ENCODE measurements at regions not wholly inside any gene's neighbourhood (a gene's known extent, or its start where the extent isn't known, plus 50 kb on each side); places are given as distances from the start of the nearest gene placed in this dataset.

- H3K9me3 Mint-ChIP-seq, result no peaks in the 10 kb centered on the region
- no peak for ATAC-seq (replicated peaks in 1 of 4)
- H3K4me3 ChIP-seq (ENCODE audit: control insufficient read depth in 1 of 2, extremely low read depth in 1 of 2, low read length in 1 of 2), result no peak overlapping the region
- peaks cover 3 to 6% of the 10 kb centered on the region in 2 donors for H3K27me3 Mint-ChIP-seq
- H3K27ac Mint-ChIP-seq, result no peak overlapping the region
- no peak overlapping the region for H3K4me3 Mint-ChIP-seq
- H3K4me1 Mint-ChIP-seq, result no peaks in the 10 kb centered on the region
- POLR2A ChIA-PET, result no interaction called here
- H3K36me3 Mint-ChIP-seq, result no peaks in the 10 kb centered on the region
- H3K27ac ChIP-seq (ENCODE audit: low read length), result no peak overlapping the region
- no peaks in the 10 kb centered on the region for H3K4me1 ChIP-seq (ENCODE audit: control insufficient read depth in 1 of 2, extremely low read depth in 1 of 2, insufficient read depth in 2 of 2, low read length in 2 of 2)
- WGBS (ENCODE audit: insufficient coverage), result no CpG with 5 or more reads among the region's 5 CpGs
- CTCF ChIA-PET, result interaction anchor here (0.6 to 5.1 kb wide), 3 partner anchors 92 to 240 kb away, joined by 3 to 58 read pairs (median 3); no protein-coding TSS in a partner anchor
- H3K36me3 ChIP-seq (ENCODE audit: control insufficient read depth in 2 of 2, extremely low read depth in 1 of 2, insufficient read depth in 1 of 2, low read length in 1 of 2), result no peaks in the 10 kb centered on the region
- no peaks in the 10 kb centered on the region for H3K9me3 ChIP-seq
- no peak for DNase-seq
- H3K27me3 ChIP-seq (replicated peaks in 1 of 2; ENCODE audit: control insufficient read depth in 2 of 2, extremely low read depth in 1 of 2, insufficient read depth in 2 of 2, low read length in 1 of 2), result no peaks in the 10 kb centered on the region
Measured at GRCh38 chr4:169807934-169808509, 50.3 kb upstream of the HPF1 start.

All from T-cell (primary cell).